Left ventricle myocardium inferior (tissue), 1 donor: ENCODE measurements at regions not wholly inside any gene's neighbourhood (a gene's known extent, or its start where the extent isn't known, plus 50 kb on each side); places are given as distances from the start of the nearest gene placed in this dataset.

Experiments
- DNase-seq: peaks from one replicate; pipeline ENCODE4 v3.0.0-alpha.2; 2020
- H3K27ac ChIP-seq: fragments of 200-600 bp; replicated peaks from 2 replicates; pipeline ENCODE4 v1.8.0; 2021
- H3K27me3 ChIP-seq: fragments of 200-600 bp; 2 replicates; pipeline ENCODE4 v1.8.0; 2021; ENCODE audit warnings: low read depth
- H3K36me3 ChIP-seq: fragments of 200-600 bp; 2 replicates; pipeline ENCODE4 v1.8.0; 2021
- H3K4me1 ChIP-seq: fragments of 200-600 bp; 2 replicates; pipeline ENCODE4 v1.8.0; 2021
- H3K4me3 ChIP-seq: fragments of 200-600 bp; 2 replicates; pipeline ENCODE4 v1.8.0; 2021; ENCODE audit warnings: mild to moderate bottlenecking, moderate library complexity
- H3K9me3 ChIP-seq: fragments of 200-600 bp; replicated peaks from 2 replicates; pipeline ENCODE4 v1.8.0; 2021
- CTCF ChIP-seq: fragments of 200-600 bp; IDR thresholded peaks from 2 replicates; pipeline ENCODE4 v1.8.0; 2021; ENCODE audit warnings: antibody characterized with exemption, mild to moderate bottlenecking, borderline replicate concordance
- intact Hi-C: fragments of 100-400 bp; cut with micrococcal nuclease; formaldehyde crosslinking; loops from one replicate; pipeline ENCODE4 v1.11.0; 2022
- donor health status: DM: no; HTN: yes; CAD: no; lungs with severe emphysema.

GRCh38 chr11:69391192-69392103 lies 90.0 kb upstream of the LINC01488 start:
- Histone ChIP-seq H3K36me3 (no peaks in the 10 kb centered on the region), H3K4me1 (no peaks in the 10 kb centered on the region), H3K27me3 (peaks cover 5% of the 10 kb centered on the region), H3K9me3 (peaks cover 26% of the 10 kb centered on the region), H3K27ac (no peak overlapping the region), H3K4me3 (no peak overlapping the region)
- DNase-seq = no peak
- intact Hi-C loops = no loop called here
- no peak for TF ChIP-seq CTCF

DNA sequence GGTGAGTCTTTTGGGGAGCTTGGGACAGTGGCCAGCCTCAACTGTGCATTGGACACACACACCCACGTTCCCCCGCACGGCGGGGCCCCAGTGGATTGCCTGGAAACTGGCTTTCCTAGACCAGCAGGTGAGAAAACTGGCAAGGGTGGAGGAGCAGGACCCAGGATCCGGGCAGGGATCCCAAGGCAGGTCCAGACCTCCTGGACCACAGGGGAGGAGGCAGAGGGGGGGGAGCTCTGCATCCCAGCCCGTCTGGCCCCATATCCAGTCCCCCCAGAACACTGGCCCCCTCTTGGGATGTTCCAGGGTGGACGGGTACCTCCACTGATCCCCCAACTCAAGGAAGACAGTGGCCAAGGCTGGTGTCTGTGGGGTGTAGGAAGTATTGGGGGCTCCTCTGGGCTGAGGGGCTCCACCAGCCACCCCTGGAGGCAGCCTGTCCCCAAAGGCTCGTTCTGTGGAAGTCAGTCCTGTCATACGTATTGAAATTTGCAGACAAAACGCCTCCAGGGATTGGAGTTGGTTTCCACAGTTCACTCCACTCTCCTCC lies 89.3 kb upstream of the LINC01488 start:
- no peak for TF ChIP-seq CTCF
- DNase-seq = no peak
- no peaks in the 10 kb centered on the region for H3K4me1 ChIP-seq

GRCh38 chr11:69393178-69393832 lies 88.2 kb upstream of the LINC01488 start:
- Histone ChIP-seq H3K27me3 (peaks cover 5% of the 10 kb centered on the region), H3K9me3 (peaks cover 16% of the 10 kb centered on the region), H3K36me3 (no peaks in the 10 kb centered on the region), H3K4me1 (no peaks in the 10 kb centered on the region), H3K4me3 (no peak overlapping the region), H3K27ac (no peak overlapping the region)
- TF ChIP-seq CTCF = no peak
- no peak for DNase-seq
- intact Hi-C loops = no loop called here

More for the DNA sequence above, 89.3 kb upstream of the LINC01488 start:
- Histone ChIP-seq H3K27me3 (peaks cover 5% of the 10 kb centered on the region), H3K27ac (no peak overlapping the region), H3K4me3 (no peak overlapping the region), H3K9me3 (peaks cover 26% of the 10 kb centered on the region), H3K36me3 (no peaks in the 10 kb centered on the region)
- intact Hi-C loops = no loop called here

GRCh38 chr11:69393865-69394233 lies 87.6 kb upstream of the LINC01488 start:
- no peak overlapping the region for H3K4me3 ChIP-seq
- intact Hi-C loops = no loop called here
- DNase-seq = no peak
- H3K4me1 ChIP-seq = no peaks in the 10 kb centered on the region
- H3K27ac ChIP-seq = no peak overlapping the region
- no peaks in the 10 kb centered on the region for H3K36me3 ChIP-seq
- H3K9me3 ChIP-seq = peaks cover 10% of the 10 kb centered on the region
- H3K27me3 ChIP-seq = peaks cover 5% of the 10 kb centered on the region
- TF ChIP-seq CTCF = no peak

DNA sequence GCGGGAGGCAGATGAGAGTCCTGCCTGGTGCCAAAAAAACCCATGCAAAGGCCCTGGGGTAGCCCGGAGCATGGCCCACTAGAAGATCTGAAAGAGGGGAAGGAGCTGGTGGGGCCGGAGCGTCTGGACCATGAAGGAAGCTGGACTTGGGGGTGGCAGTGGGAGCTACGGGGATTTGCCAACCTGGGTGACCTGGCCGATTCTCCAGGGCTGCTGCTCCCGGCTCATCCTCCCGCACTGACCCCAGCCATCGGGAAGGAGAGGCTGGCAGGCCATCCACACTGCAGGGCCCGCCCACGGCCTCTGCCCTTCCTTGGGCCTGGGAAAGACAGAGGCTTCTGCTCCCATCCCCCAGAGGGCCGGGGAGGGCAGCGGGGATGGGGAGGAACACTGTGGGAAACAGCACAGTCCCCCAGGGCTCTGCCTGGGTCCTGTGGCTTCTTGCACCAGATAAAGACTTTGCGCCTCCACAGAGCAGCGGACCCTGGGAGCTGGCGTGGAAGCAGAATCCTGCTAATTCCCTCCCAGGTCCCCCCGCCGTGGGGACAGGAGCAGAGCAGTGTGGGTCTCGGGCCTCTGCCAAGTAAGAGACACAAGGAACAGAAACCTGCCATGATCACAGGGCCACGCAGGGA lies 87.1 kb upstream of the LINC01488 start:
- peak; percentile 34 for DNase-seq
- intact Hi-C loops = no loop called here

More for the DNA sequence above, 87.1 kb upstream of the LINC01488 start:
- Histone ChIP-seq H3K27me3 (peaks cover 5% of the 10 kb centered on the region), H3K9me3 (peaks cover 5% of the 10 kb centered on the region), H3K4me1 (no peaks in the 10 kb centered on the region), H3K27ac (peak overlapping the region; percentile 48), H3K36me3 (no peaks in the 10 kb centered on the region), H3K4me3 (no peak overlapping the region)
- no peak for TF ChIP-seq CTCF
